ENCODE measurements at regions not wholly inside any gene's neighbourhood (a gene's known extent, or its start where the extent isn't known, plus 50 kb on each side); places are given as distances from the start of the nearest gene placed in this dataset.
A peak's percentile ranks its signal among the peaks of the same experiment; 100 is the strongest.

DNA sequence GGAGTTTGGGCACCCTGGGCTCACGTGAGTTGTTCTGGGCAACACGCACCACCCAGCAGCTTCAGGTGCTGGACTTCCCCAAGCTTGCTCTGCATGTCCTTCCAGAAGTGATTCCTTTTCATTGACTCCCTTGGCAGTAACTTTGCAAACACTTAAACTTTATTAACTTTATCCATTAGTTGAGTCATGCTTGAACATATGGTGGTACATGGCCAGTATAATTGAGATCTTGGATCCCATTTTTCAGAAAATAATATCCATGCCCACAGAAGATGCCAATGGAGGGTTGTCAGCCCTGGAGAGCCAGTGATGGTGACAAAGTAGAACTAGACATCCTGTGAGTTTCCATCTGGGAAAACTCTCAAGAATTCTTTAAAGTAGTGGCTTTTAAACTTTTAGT is 144.2 kb downstream of the COPS8 start:
- TF ChIP-seq, protein P1, sequence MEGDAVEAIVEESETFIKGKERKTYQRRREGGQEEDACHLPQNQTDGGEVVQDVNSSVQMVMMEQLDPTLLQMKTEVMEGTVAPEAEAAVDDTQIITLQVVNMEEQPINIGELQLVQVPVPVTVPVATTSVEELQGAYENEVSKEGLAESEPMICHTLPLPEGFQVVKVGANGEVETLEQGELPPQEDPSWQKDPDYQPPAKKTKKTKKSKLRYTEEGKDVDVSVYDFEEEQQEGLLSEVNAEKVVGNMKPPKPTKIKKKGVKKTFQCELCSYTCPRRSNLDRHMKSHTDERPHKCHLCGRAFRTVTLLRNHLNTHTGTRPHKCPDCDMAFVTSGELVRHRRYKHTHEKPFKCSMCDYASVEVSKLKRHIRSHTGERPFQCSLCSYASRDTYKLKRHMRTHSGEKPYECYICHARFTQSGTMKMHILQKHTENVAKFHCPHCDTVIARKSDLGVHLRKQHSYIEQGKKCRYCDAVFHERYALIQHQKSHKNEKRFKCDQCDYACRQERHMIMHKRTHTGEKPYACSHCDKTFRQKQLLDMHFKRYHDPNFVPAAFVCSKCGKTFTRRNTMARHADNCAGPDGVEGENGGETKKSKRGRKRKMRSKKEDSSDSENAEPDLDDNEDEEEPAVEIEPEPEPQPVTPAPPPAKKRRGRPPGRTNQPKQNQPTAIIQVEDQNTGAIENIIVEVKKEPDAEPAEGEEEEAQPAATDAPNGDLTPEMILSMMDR (IDR thresholded peaks at IDR 0.05; ENCODE audit: insufficient read depth, low read depth, low read length, missing control alignments) = no peak
- no peak for DNase-seq (ENCODE audit: low read depth)
- no peak overlapping the region for H3K4me3 ChIP-seq (ENCODE audit: low read length)

DNA sequence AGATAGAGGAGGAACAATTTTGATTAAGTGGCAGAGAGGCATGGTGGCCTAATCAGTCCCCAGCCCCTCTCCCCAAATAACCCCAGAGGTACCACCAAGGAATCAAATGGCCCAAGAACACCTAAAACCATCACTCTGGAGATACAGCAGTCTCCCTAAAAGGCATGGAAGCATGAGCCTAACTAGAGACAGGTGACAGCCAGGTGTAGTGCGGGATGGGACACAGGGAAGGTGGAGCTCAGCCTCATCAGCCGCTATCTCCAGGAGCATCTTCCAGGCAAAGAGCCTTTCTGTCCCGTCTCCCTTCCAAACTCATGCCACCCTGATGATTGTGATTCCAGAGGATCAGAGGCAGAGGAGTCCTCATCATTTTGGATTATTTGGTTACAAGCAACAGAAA is 144.7 kb downstream of the COPS8 start:
- TF ChIP-seq, protein P1 (IDR thresholded peaks at IDR 0.05; ENCODE audit: insufficient read depth, low read depth, low read length, missing control alignments) = no peak
- no peak overlapping the region for H3K4me3 ChIP-seq (ENCODE audit: low read length)
- no peak for DNase-seq (ENCODE audit: low read depth)

DNA sequence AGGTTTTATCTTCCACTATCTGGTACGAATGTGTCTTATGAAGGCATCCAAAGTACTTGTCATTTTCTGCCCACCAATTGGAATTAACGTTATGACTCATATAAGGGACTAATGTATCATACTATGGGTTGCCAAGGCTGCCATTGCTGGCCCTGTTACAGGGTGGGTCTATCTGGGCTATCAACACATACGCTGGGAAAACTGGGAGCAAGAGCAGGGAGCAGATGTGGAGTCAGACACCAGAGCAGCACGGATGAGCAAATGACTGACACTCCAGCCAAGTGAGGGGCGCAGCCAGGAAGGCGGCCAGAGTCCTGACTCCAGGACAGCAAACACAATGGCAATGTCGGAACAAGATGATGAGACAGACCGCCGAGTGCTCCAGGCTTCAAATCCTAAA is 145.9 kb downstream of the COPS8 start:
- no peak for DNase-seq (ENCODE audit: low read depth)
- no peak overlapping the region for H3K4me3 ChIP-seq (ENCODE audit: low read length)
- TF ChIP-seq, protein P1 (IDR thresholded peaks at IDR 0.05; ENCODE audit: insufficient read depth, low read depth, low read length, missing control alignments) = no peak

DNA sequence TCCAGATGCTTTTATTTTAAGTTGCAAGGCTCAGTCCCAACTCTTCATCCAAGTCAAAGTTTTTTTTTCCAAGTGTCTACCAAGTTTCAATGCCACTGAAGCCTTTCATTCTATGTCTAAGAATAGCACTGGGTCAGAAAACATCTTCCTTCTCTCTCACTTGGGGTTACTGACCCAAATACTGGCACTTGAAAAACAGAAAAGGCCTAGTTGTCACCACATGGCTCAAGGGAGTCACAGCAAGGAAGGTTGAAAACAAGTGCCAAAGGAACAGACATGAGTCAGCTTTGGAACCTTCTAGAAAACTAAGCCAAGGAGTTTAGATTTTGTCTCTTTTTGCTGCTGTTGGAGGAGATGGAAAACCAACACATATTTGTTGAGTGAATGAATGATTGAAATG is 146.5 kb downstream of the COPS8 start:
- H3K4me3 ChIP-seq (ENCODE audit: low read length) = no peak overlapping the region
- DNase-seq (ENCODE audit: low read depth) = no peak
- TF ChIP-seq, protein P1 (IDR thresholded peaks at IDR 0.05; ENCODE audit: insufficient read depth, low read depth, low read length, missing control alignments) = no peak

DNA sequence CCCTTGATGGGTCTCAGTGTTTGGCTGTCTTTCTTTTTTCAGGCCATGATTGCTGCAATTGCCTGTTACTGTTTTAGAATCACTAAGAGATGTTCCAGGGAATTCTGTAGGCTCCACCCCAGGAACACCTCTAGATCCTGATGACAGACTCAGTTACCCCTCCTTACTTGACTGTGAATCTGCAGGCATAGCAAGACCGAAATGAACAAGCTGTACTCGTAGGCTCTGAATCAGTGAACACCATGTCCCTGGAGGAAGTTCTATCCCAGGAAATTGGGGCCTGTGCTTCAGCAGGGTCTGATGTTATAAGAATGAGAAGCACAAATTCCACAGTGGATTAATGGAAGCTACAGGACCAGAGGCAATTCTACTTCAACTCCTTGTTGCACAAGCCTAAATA is 148.6 kb downstream of the COPS8 start:
- H3K4me3 ChIP-seq (ENCODE audit: low read length) = no peak overlapping the region
- DNase-seq (ENCODE audit: low read depth) = no peak
- TF ChIP-seq, protein P1 (IDR thresholded peaks at IDR 0.05; ENCODE audit: insufficient read depth, low read depth, low read length, missing control alignments) = no peak

DNA sequence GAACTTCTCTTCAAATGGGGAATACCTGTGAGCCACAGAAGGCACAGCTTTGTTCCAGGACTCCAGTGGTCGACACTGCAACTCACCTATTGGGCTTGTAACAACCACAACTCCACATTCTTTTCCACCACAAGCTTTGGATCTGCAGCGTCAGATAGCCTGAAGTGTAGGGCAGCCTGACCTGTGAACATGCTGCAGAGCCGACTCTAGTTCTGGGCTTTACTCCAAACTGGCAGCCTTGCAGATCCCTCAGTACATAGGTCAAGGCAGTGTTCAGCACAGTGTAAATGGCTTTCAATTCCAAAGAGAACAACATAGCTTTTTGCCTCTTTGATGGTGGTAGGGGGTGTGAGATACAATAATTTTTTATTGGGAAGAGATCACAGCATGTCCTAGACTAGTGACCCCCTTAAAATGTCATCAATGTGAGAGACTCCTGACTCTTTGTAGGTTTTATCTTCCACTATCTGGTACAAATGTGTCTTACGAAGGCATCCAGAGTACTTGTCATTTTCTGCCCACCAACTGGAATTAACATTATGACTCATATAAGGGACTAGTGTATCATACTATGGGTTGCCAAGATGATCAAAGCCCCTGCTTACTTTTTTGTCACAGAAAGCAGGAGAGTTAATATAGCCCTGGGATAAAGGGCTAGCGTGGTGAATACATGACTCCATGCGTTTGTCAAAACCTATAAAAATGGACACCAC is 149.8 kb downstream of the COPS8 start:
- H3K4me3 ChIP-seq (ENCODE audit: low read length) = no peak overlapping the region
- DNase-seq (ENCODE audit: low read depth) = no peak
- TF ChIP-seq, protein P1 (IDR thresholded peaks at IDR 0.05; ENCODE audit: insufficient read depth, low read depth, low read length, missing control alignments) = no peak

DNA sequence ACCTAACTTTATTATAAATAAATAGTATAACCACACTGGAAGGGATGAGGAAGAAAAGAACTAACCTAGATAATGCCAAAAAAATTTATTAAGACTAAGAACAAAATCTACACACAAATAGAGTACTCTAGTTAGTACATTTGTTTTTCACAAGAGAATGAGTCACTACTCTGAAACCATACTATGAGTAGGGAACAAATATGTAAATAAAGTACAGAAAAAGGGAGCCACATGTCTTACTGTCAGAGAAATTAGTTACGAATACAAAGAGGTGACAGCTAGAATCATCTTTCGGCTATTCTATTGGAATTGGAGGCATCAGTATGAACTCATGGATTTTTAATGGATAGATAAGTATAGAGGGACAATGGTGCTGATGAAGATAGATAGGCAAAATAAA is 150.5 kb downstream of the COPS8 start:
- H3K4me3 ChIP-seq (ENCODE audit: low read length) = no peak overlapping the region
- TF ChIP-seq, protein P1 (IDR thresholded peaks at IDR 0.05; ENCODE audit: insufficient read depth, low read depth, low read length, missing control alignments) = no peak
- DNase-seq (ENCODE audit: low read depth) = peak; percentile 23

Measured in epithelial cell of esophagus (primary cell).